ENCODE measurements at regions not wholly inside any gene's neighbourhood (a gene's known extent, or its start where the extent isn't known, plus 50 kb on each side); places are given as distances from the start of the nearest gene placed in this dataset.

DNA sequence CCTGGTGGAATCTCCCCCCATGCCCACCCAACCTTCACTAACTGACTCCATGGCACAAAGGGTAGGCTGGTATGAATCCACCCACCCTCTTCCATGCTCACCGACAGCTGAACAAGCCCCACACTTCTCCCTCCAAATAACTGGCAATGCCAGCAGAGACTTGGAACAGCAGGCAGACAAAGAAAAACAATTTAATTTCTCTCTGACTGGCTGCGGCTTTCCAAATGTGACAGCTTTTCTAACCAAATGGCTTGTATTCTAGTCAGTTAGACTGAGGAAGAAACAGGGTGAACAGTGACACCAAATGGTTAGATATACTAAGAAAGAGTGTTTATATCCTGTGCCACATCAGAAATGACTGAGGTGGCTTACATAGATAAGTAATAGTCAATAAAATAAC, 199.3 kb upstream of the ADAMTS3 start:
- TF ChIP-seq, protein P1, sequence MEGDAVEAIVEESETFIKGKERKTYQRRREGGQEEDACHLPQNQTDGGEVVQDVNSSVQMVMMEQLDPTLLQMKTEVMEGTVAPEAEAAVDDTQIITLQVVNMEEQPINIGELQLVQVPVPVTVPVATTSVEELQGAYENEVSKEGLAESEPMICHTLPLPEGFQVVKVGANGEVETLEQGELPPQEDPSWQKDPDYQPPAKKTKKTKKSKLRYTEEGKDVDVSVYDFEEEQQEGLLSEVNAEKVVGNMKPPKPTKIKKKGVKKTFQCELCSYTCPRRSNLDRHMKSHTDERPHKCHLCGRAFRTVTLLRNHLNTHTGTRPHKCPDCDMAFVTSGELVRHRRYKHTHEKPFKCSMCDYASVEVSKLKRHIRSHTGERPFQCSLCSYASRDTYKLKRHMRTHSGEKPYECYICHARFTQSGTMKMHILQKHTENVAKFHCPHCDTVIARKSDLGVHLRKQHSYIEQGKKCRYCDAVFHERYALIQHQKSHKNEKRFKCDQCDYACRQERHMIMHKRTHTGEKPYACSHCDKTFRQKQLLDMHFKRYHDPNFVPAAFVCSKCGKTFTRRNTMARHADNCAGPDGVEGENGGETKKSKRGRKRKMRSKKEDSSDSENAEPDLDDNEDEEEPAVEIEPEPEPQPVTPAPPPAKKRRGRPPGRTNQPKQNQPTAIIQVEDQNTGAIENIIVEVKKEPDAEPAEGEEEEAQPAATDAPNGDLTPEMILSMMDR (IDR thresholded peaks at IDR 0.05 in 2 of 3, conservative IDR thresholded peaks at IDR 0.05 in 1 of 3; ENCODE audit: insufficient read depth in 2 of 3, low read depth in 1 of 3, low read length in 3 of 3) = peak in 2 of 3 experiments; percentile 11 to 30; a peak in 3 of 6 replicates
- TF ChIP-seq, protein P2, sequence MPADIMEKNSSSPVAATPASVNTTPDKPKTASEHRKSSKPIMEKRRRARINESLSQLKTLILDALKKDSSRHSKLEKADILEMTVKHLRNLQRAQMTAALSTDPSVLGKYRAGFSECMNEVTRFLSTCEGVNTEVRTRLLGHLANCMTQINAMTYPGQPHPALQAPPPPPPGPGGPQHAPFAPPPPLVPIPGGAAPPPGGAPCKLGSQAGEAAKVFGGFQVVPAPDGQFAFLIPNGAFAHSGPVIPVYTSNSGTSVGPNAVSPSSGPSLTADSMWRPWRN (IDR thresholded peaks at IDR 0.05; ENCODE audit: low read depth) = no peak
- TF ChIP-seq THRAP3 (IDR thresholded peaks at IDR 0.05; ENCODE audit: borderline replicate concordance) (no peak), ZNF583 (CRISPR knock-in tag; IDR thresholded peaks at IDR 0.05) (no peak), PTBP1 (IDR thresholded peaks at IDR 0.05; ENCODE audit: low read depth, low read length) (no peak), TRIM24 (IDR thresholded peaks at IDR 0.05) (no peak), DIDO1 (tag; IDR thresholded peaks at IDR 0.05; ENCODE audit: low read depth) (no peak), HDAC2 (IDR thresholded peaks at IDR 0.05) (no peak)
- TF ChIP-seq, protein P3, sequence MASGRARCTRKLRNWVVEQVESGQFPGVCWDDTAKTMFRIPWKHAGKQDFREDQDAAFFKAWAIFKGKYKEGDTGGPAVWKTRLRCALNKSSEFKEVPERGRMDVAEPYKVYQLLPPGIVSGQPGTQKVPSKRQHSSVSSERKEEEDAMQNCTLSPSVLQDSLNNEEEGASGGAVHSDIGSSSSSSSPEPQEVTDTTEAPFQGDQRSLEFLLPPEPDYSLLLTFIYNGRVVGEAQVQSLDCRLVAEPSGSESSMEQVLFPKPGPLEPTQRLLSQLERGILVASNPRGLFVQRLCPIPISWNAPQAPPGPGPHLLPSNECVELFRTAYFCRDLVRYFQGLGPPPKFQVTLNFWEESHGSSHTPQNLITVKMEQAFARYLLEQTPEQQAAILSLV (tag; IDR thresholded peaks at IDR 0.05) = no peak
